Upper lobe of left lung (tissue), 6 donors: ENCODE measurements at regions not wholly inside any gene's neighbourhood (a gene's known extent, or its start where the extent isn't known, plus 50 kb on each side); places are given as distances from the start of the nearest gene placed in this dataset.
A peak's percentile ranks its signal among the peaks of the same experiment; 100 is the strongest.

Experiments used
- ATAC-seq, 2 donors: fragments of 200-7000 bp; cut with Tn5 transposase; one replicate each; pipeline ENCODE4 v1.9.1; 2022; ENCODE audit warnings: mild to moderate bottlenecking in 2 of 2, moderate library complexity in 2 of 2; ENCODE audit not compliant: low FRiP score in 2 of 2
- DNase-seq, 2 donors: peaks; one replicate each; pipeline ENCODE4 v3.0.0-alpha.2; 2019 to 2020
- H3K27ac ChIP-seq, 4 donors: fragments of 200-600 bp; sonication (generic); one replicate each; pipeline ENCODE4 v1.5.1; 2016 to 2019
- H3K27me3 ChIP-seq, 4 donors: fragments of 200-600 bp; sonication (generic); one replicate each; pipeline ENCODE4 v1.5.1; 2017 to 2019
- H3K36me3 ChIP-seq, 4 donors: fragments of 200-600 bp; sonication (generic); one replicate each; pipeline ENCODE4 v1.5.1; 2016 to 2019
- H3K4me1 ChIP-seq, 4 donors: fragments of 200-600 bp; sonication (generic); one replicate each; pipeline ENCODE4 v1.5.1; 2018 to 2019
- H3K4me3 ChIP-seq, 4 donors: fragments of 200-600 bp; sonication (generic); one replicate each; pipeline ENCODE4 v1.5.1; 2017 to 2019; ENCODE audit warnings: mild to moderate bottlenecking in 2 of 4, moderate library complexity in 1 of 4
- H3K9me3 ChIP-seq, 4 donors: fragments of 200-600 bp; sonication (generic); one replicate each; pipeline ENCODE4 v1.5.1; 2018 to 2019
- CTCF ChIP-seq, 6 experiments: fragments of 450-650 bp in 4 of 6; fragments of 200-600 bp in 2 of 6; sonication (generic) in 2 of 6; IDR thresholded peaks; one replicate each; pipeline ENCODE4 v1.5.1; 2016 to 2019; ENCODE audit warnings: antibody characterized with exemption in 6 of 6
- EP300 ChIP-seq, 4 donors: sonication (generic); formaldehyde crosslinking; IDR thresholded peaks; one replicate each; pipeline ENCODE4 v1.5.1; 2017; ENCODE audit warnings: antibody characterized with exemption in 4 of 4, control low read depth in 2 of 4
- POLR2A ChIP-seq, 4 donors: fragments of 450-650 bp; IDR thresholded peaks; one replicate each; pipeline ENCODE4 v1.5.1; 2016 to 2017; ENCODE audit warnings: antibody characterized with exemption in 4 of 4, mild to moderate bottlenecking in 2 of 4
- POLR2AphosphoS5 ChIP-seq, 2 donors: sonication (generic); formaldehyde crosslinking; IDR thresholded peaks; one replicate each; pipeline ENCODE4 v1.5.1; 2017; ENCODE audit warnings: antibody characterized with exemption in 2 of 2
- WGBS, 2 donors: methylation state at CpG; one replicate each; pipeline ENCODE4 v1.1.5; 2017 to 2018; 5-methylcytosine and 5-hydroxymethylcytosine counted together
- donor health status: DM: no; HTN: no; CAD: no; lungs with moderate emphysema.
- donor health status: DM: no; HTN: yes; CAD: no; lungs with severe emphysema.

GRCh38 chr15:53059273-53060043 is 269.3 kb upstream of the ONECUT1 start:
- Histone ChIP-seq H3K9me3 (no peaks in the 10 kb centered on the region), H3K27me3 (no peaks in the 10 kb centered on the region), H3K36me3 (no peaks in the 10 kb centered on the region), H3K27ac (no peak overlapping the region), H3K4me1 (no peaks in the 10 kb centered on the region), H3K4me3 (no peak overlapping the region)
- DNase-seq (no peak), ATAC-seq (no peak)
- no peak for TF ChIP-seq CTCF (IDR thresholded peaks at IDR 0.05)
- WGBS, 2 donors: 80 to 85% methylated on average over 10 of the region's 10 CpGs

GRCh38 chr15:53046153-53046790 is 256.1 kb upstream of the ONECUT1 start:
- Histone ChIP-seq H3K36me3 (no peaks in the 10 kb centered on the region), H3K27ac (no peak overlapping the region), H3K4me3 (no peak overlapping the region), H3K4me1 (no peaks in the 10 kb centered on the region), H3K9me3 (peaks cover 0 to 5% (median 3%) of the 10 kb centered on the region in 4 donors), H3K27me3 (no peaks in the 10 kb centered on the region)
- ATAC-seq (no peak), DNase-seq (no peak)
- TF ChIP-seq EP300 (IDR thresholded peaks at IDR 0.05): no peak
- TF ChIP-seq CTCF (IDR thresholded peaks at IDR 0.05): no peak
- TF ChIP-seq POLR2A (IDR thresholded peaks at IDR 0.05): no peak
- TF ChIP-seq POLR2AphosphoS5 (IDR thresholded peaks at IDR 0.05): no peak
- 58 to 61% methylated on average over 2 of the region's 2 CpGs for WGBS, 2 donors

- 44 to 46% methylated on average over 7 of the region's 7 CpGs for WGBS, 2 donors
- Histone ChIP-seq H3K4me1 (no peaks in the 10 kb centered on the region), H3K4me3 (no peak overlapping the region), H3K27ac (no peak overlapping the region), H3K27me3 (no peaks in the 10 kb centered on the region), H3K36me3 (no peaks in the 10 kb centered on the region), H3K9me3 (peaks cover 0 to 5% (median 3%) of the 10 kb centered on the region in 4 donors)
- ATAC-seq: no peak
- peak in 1 of 2 donors; percentile 20 for DNase-seq
- no peak for TF ChIP-seq EP300 (IDR thresholded peaks at IDR 0.05)
- TF ChIP-seq POLR2A (IDR thresholded peaks at IDR 0.05): no peak
- no peak for TF ChIP-seq CTCF (IDR thresholded peaks at IDR 0.05)
- no peak for TF ChIP-seq POLR2AphosphoS5 (IDR thresholded peaks at IDR 0.05)
Observed at GRCh38 chr15:53038655-53038941, 248.5 kb upstream of the ONECUT1 start.

- H3K27me3 ChIP-seq: no peaks in the 10 kb centered on the region
- TF ChIP-seq EP300 (IDR thresholded peaks at IDR 0.05) (no peak), POLR2AphosphoS5 (IDR thresholded peaks at IDR 0.05) (no peak), POLR2A (IDR thresholded peaks at IDR 0.05) (no peak)
- no peaks in the 10 kb centered on the region for H3K36me3 ChIP-seq
- no peak overlapping the region for H3K4me3 ChIP-seq
- DNase-seq (peak in 1 of 2 donors; percentile 8), ATAC-seq (no peak)
- no peak overlapping the region for H3K27ac ChIP-seq
- no peaks in the 10 kb centered on the region for H3K4me1 ChIP-seq
- H3K9me3 ChIP-seq: peaks cover 0 to 5% (median 3%) of the 10 kb centered on the region in 4 donors
- 54 to 56% methylated on average over 10 to 14 of the region's 14 CpGs for WGBS, 2 donors
Observed at GRCh38 chr15:53037904-53038654, 247.9 kb upstream of the ONECUT1 start.

GRCh38 chr15:53036641-53037040 is 246.5 kb upstream of the ONECUT1 start:
- Histone ChIP-seq H3K4me1 (no peaks in the 10 kb centered on the region), H3K27me3 (no peaks in the 10 kb centered on the region), H3K4me3 (no peak overlapping the region), H3K27ac (no peak overlapping the region), H3K36me3 (no peaks in the 10 kb centered on the region), H3K9me3 (no peaks in the 10 kb centered on the region)
- no peak for ATAC-seq
- DNase-seq: no peak
- TF ChIP-seq POLR2A (IDR thresholded peaks at IDR 0.05) (no peak), EP300 (IDR thresholded peaks at IDR 0.05) (no peak), POLR2AphosphoS5 (IDR thresholded peaks at IDR 0.05) (no peak), CTCF (IDR thresholded peaks at IDR 0.05) (no peak)
- 66 to 74% methylated on average over 2 of the region's 2 CpGs for WGBS, 2 donors
